Upper lobe of left lung (tissue), 4 donors: ENCODE measurements at regions not wholly inside any gene's neighbourhood (a gene's known extent, or its start where the extent isn't known, plus 50 kb on each side); places are given as distances from the start of the nearest gene placed in this dataset.

Source experiments
- POLR2A ChIP-seq, 4 donors: fragments of 450-650 bp; IDR thresholded peaks; one replicate each; pipeline ENCODE4 v1.5.1; 2016 to 2017; ENCODE audit warnings: antibody characterized with exemption in 4 of 4, mild to moderate bottlenecking in 2 of 4
- POLR2AphosphoS5 ChIP-seq, 2 donors: sonication (generic); formaldehyde crosslinking; IDR thresholded peaks; one replicate each; pipeline ENCODE4 v1.5.1; 2017; ENCODE audit warnings: antibody characterized with exemption in 2 of 2
- TF ChIP-seq, protein P1 (sequence below), 6 experiments: fragments of 450-650 bp in 4 of 6; fragments of 200-600 bp in 2 of 6; sonication (generic) in 2 of 6; IDR thresholded peaks; one replicate each; pipeline ENCODE4 v1.5.1; 2016 to 2019; ENCODE audit warnings: antibody characterized with exemption in 6 of 6

DNA sequence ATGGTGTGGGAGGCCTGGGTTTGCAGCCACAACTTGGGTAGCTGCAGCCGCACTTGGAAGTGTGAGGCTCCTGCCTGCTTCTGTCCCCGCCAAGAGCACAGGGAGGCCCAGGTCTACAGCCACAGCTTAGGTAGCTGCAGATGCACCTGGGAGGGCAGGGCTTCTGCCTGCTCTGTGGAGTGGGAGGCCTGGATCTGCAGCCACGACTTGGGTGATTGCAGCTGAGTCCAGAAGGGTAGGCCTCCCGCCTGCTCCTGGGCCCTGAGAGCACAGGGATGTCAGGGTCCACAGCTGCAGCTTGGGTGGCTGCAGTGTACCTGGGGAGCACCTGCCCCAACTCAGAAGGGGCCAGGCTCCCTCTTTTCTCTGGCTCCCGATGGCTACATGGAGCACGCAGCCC, 287.3 kb downstream of the AEBP2 start:
- TF ChIP-seq, protein P1, sequence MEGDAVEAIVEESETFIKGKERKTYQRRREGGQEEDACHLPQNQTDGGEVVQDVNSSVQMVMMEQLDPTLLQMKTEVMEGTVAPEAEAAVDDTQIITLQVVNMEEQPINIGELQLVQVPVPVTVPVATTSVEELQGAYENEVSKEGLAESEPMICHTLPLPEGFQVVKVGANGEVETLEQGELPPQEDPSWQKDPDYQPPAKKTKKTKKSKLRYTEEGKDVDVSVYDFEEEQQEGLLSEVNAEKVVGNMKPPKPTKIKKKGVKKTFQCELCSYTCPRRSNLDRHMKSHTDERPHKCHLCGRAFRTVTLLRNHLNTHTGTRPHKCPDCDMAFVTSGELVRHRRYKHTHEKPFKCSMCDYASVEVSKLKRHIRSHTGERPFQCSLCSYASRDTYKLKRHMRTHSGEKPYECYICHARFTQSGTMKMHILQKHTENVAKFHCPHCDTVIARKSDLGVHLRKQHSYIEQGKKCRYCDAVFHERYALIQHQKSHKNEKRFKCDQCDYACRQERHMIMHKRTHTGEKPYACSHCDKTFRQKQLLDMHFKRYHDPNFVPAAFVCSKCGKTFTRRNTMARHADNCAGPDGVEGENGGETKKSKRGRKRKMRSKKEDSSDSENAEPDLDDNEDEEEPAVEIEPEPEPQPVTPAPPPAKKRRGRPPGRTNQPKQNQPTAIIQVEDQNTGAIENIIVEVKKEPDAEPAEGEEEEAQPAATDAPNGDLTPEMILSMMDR (IDR thresholded peaks at IDR 0.05) = no peak
- TF ChIP-seq POLR2AphosphoS5 (IDR thresholded peaks at IDR 0.05) (no peak), POLR2A (IDR thresholded peaks at IDR 0.05) (no peak)
